ENCODE measurements at regions not wholly inside any gene's neighbourhood (a gene's known extent, or its start where the extent isn't known, plus 50 kb on each side); places are given as distances from the start of the nearest gene placed in this dataset.

- no peak for TF ChIP-seq ZNF274 (IDR thresholded peaks at IDR 0.05; ENCODE audit: low read depth, low read length)
- no peak for TF ChIP-seq SUZ12 (IDR thresholded peaks at IDR 0.05; ENCODE audit: extremely low read depth, insufficient read depth, insufficient read length)
Measured at GRCh38 chr4:38323141-38323641, 340.8 kb upstream of the KLF3 start.
